Neuron (in vitro differentiated cells): ENCODE measurements at regions not wholly inside any gene's neighbourhood (a gene's known extent, or its start where the extent isn't known, plus 50 kb on each side); places are given as distances from the start of the nearest gene placed in this dataset.

ENCODE experiments used
- H2AFZ ChIP-seq: one replicate; pipeline ENCODE4 v1.6.1; 2013; ENCODE audit warnings: low read depth, mild to moderate bottlenecking, inconsistent platforms, low read length, moderate library complexity
- H3K27me3 ChIP-seq: one replicate; pipeline ENCODE4 v1.6.1; 2013; ENCODE audit warnings: low read length; ENCODE audit not compliant: insufficient read depth
- H3K36me3 ChIP-seq: one replicate; pipeline ENCODE4 v1.6.1; 2013; ENCODE audit warnings: low read length; ENCODE audit not compliant: insufficient read depth
- H3K4me1 ChIP-seq: one replicate; pipeline ENCODE4 v1.6.1; 2013; ENCODE audit warnings: low read length; ENCODE audit not compliant: insufficient read depth
- H3K4me3 ChIP-seq: 2 replicates; pipeline ENCODE4 v1.5.1; 2013; ENCODE audit warnings: mild to moderate bottlenecking, low read length, moderate library complexity
- H3K9me3 ChIP-seq: one replicate; pipeline ENCODE4 v1.6.1; 2013; ENCODE audit warnings: low read length

DNA sequence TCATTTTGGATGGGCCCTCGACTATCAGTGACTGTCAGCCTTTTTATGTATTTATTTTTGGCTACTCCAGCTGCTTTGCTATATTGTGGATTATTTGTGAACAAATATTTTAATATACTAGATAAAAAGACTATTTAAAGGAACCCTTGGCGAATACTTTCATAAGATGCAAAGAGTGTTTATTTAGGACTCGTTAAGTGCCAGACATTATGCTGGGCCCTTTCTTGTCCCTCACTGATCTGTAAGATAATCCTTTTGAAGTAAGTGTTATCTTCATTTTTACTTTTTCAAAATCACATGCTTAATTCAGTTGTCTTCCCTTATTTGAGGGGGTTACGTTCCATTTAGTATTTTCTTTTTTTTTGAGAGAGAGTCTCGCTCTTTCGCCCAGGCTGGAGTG lies 376.8 kb upstream of the C2CD4B start:
- Histone ChIP-seq H2AFZ (no peak overlapping the region), H3K4me3 (no peak overlapping the region), H3K36me3 (no peaks in the 10 kb centered on the region), H3K9me3 (no peaks in the 10 kb centered on the region), H3K27me3 (no peaks in the 10 kb centered on the region), H3K4me1 (no peaks in the 10 kb centered on the region)

DNA sequence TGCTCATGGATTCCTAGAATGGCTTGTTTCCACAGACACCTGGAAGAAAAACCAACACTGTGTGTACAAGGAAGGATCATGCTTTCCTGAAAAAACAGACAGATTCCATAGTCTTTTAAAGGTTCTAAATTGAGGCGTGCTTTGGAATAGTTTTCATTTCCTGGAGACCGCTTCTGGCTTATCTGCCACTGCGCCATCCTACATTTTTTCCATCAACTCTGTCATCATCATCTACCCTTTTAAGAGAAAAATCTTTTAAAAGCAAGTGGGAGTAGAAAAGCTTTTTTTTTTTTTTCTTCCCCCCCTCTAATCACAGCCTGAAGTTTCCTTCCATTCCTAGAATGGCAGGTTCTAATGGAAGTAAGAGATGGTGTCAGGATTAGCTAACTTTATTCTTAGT lies 379.4 kb upstream of the C2CD4B start:
- H3K4me3 ChIP-seq = no peak overlapping the region

GRCh38 chr15:62545467-62546227 lies 380.6 kb upstream of the C2CD4B start:
- Histone ChIP-seq H2AFZ (no peak overlapping the region), H3K27me3 (no peaks in the 10 kb centered on the region), H3K36me3 (no peaks in the 10 kb centered on the region), H3K9me3 (no peaks in the 10 kb centered on the region), H3K4me1 (no peaks in the 10 kb centered on the region), H3K4me3 (no peak overlapping the region)

More for the DNA sequence above, 379.4 kb upstream of the C2CD4B start:
- Histone ChIP-seq H3K36me3 (no peaks in the 10 kb centered on the region), H3K9me3 (no peaks in the 10 kb centered on the region), H3K4me1 (no peaks in the 10 kb centered on the region), H2AFZ (no peak overlapping the region), H3K27me3 (no peaks in the 10 kb centered on the region)

- Histone ChIP-seq H3K9me3 (no peaks in the 10 kb centered on the region), H3K36me3 (no peaks in the 10 kb centered on the region), H2AFZ (no peak overlapping the region), H3K4me1 (no peaks in the 10 kb centered on the region), H3K27me3 (no peaks in the 10 kb centered on the region), H3K4me3 (no peak overlapping the region)
Measured at GRCh38 chr15:62546628-62547027, 381.5 kb upstream of the C2CD4B start.

- Histone ChIP-seq H2AFZ (no peak overlapping the region), H3K4me1 (no peaks in the 10 kb centered on the region), H3K27me3 (no peaks in the 10 kb centered on the region), H3K9me3 (no peaks in the 10 kb centered on the region), H3K4me3 (no peak overlapping the region), H3K36me3 (no peaks in the 10 kb centered on the region)
Measured at GRCh38 chr15:62547584-62547983, 382.5 kb upstream of the C2CD4B start.

DNA sequence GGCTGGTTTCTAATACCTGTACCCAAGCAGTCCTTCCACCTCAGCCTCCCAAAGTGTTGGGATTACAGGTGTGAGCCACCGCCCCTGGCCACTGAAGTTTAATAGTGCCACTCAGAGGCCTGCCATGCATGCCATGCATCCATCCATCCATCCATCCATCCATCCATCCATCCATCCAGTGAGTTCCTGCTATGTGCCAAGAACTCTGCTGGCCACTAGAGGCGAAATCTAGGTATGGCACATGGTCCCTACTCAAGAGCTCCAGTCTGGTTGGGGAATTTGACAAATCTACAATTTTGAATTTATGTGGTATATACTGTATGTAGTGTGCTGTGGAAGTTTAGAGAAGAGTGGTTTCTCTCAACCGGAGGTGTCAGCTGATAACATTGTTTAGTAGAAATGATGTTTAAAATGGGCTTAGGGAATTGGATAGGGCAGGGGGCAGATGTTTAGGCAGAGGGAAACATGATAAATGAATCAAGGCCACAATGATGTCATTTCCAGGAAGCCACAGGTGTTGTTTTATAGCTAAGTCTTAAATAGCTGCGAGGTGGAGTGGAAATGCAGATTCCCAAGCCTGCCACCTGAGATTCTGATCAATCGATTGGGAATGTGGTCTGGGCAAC lies 384.4 kb upstream of the C2CD4B start:
- Histone ChIP-seq H3K4me1 (no peaks in the 10 kb centered on the region), H3K36me3 (no peaks in the 10 kb centered on the region), H3K4me3 (no peak overlapping the region), H3K9me3 (no peaks in the 10 kb centered on the region), H3K27me3 (no peaks in the 10 kb centered on the region), H2AFZ (no peak overlapping the region)

- no peaks in the 10 kb centered on the region for H3K27me3 ChIP-seq
- H2AFZ ChIP-seq = no peak overlapping the region
- no peak overlapping the region for H3K4me3 ChIP-seq
- no peaks in the 10 kb centered on the region for H3K9me3 ChIP-seq
- no peaks in the 10 kb centered on the region for H3K4me1 ChIP-seq
- no peaks in the 10 kb centered on the region for H3K36me3 ChIP-seq
Measured at GRCh38 chr15:62550106-62550505, 385.0 kb upstream of the C2CD4B start.

- H3K4me3 ChIP-seq = no peak overlapping the region
- H3K9me3 ChIP-seq = no peaks in the 10 kb centered on the region
- no peaks in the 10 kb centered on the region for H3K36me3 ChIP-seq
Measured at GRCh38 chr15:62552444-62552843, 387.4 kb upstream of the C2CD4B start.

DNA sequence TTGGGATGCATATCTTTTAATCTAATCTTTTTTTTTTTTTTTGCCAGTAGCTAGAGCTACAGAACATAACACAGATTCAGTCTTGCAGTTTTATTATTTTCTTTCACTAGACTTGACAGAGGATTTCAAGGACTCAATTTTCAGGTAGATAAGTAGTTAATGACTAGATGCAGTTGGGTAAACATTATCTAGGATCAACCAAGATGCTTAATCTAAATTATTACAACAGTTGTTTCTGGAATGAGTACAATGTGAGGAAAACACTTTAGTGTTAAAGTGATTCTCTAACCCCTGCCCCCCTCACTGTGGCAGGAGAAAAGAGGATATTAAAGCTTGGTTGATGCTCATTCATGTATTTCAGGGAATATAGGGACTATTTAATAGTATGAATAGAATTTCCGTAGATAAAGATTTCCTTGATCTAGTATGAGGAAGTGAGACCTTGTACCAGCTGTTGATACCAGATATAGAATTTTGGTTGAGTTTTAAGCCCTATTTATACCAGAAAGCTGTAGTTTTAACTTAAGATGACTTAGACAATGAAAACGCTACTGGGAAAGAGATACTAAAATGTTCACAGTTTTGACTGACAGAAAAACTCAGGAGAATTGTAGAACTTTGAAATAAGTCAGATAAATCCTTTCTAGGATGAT lies 389.0 kb upstream of the C2CD4B start:
- Histone ChIP-seq H3K9me3 (no peaks in the 10 kb centered on the region), H3K4me3 (no peak overlapping the region), H3K4me1 (no peaks in the 10 kb centered on the region), H3K36me3 (no peaks in the 10 kb centered on the region), H3K27me3 (no peaks in the 10 kb centered on the region), H2AFZ (no peak overlapping the region)

More at GRCh38 chr15:62552444-62552843, 387.4 kb upstream of the C2CD4B start:
- Histone ChIP-seq H3K27me3 (no peaks in the 10 kb centered on the region), H2AFZ (no peak overlapping the region), H3K4me1 (no peaks in the 10 kb centered on the region)

GRCh38 chr15:62558640-62559380 lies 393.7 kb upstream of the C2CD4B start:
- Histone ChIP-seq H3K4me1 (no peaks in the 10 kb centered on the region), H3K9me3 (no peaks in the 10 kb centered on the region), H2AFZ (no peak overlapping the region), H3K27me3 (no peaks in the 10 kb centered on the region), H3K36me3 (no peaks in the 10 kb centered on the region), H3K4me3 (no peak overlapping the region)

DNA sequence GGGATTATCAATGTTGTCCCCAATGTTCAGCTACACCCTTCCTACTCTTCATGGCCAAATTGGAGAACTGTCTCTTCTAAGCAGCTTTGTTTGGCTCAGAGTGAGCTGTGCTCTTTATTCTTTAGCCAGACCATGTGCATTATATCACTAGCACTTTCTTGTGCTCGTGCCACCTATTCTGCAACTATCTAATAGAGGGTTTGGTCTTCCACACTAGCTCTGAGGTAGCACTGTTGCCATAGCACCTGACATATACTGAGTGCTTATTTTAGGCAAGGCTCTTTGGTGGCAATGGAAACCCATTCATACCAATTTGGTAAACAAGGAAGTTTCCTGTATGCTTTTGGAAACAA lies 394.3 kb upstream of the C2CD4B start:
- Histone ChIP-seq H3K36me3 (no peaks in the 10 kb centered on the region), H3K27me3 (no peaks in the 10 kb centered on the region), H3K4me1 (no peaks in the 10 kb centered on the region), H3K9me3 (no peaks in the 10 kb centered on the region), H2AFZ (no peak overlapping the region), H3K4me3 (no peak overlapping the region)

DNA sequence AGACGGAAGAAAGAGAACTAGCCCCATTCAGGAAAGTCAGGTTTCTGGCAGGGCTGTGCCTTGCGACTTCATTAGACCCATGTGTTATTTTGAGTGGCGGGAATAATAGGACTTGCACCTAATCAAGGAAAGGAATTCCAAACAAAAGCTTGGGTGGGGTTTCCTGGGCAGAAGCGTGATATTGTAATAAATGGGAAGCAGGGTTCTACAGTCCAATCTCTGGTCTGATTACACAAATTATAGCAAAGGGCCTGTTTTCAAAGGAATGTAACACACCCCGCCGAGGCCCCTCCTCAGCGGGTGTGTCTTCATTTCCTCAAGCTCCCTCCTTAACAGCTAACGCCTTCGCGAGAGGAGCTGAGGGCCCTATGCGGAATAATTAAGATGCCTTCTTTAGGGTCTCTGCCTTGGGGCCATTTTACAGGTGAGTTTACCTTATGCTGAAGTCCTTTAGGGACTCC lies 396.0 kb upstream of the C2CD4B start:
- Histone ChIP-seq H3K4me1 (no peaks in the 10 kb centered on the region), H3K4me3 (no peak overlapping the region), H2AFZ (no peak overlapping the region), H3K27me3 (no peaks in the 10 kb centered on the region), H3K9me3 (no peaks in the 10 kb centered on the region), H3K36me3 (no peaks in the 10 kb centered on the region)

DNA sequence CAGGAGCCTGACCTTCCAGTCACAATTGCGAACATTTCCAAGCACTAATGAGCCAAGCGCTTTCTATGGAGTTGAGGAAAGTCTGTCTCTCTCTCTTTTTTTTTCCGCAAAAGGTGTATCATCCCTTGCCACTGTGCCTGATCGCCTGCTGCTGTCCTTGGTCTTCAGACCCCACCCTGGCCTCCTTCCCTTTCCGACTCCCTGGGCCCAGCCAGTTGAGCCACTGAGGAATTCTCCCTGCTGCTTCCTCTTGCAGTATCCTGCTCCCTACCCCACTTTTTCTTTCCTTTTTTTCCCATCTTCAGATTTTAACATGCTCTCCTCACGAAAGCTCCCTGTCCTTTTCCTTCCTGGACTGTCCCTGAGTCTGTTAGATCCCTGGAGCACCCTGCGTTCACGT lies 396.5 kb upstream of the C2CD4B start:
- H2AFZ ChIP-seq = no peak overlapping the region
- no peak overlapping the region for H3K4me3 ChIP-seq
- H3K4me1 ChIP-seq = no peaks in the 10 kb centered on the region
- no peaks in the 10 kb centered on the region for H3K36me3 ChIP-seq
- H3K9me3 ChIP-seq = no peaks in the 10 kb centered on the region
- H3K27me3 ChIP-seq = no peaks in the 10 kb centered on the region
